HG02840 (cell line): ENCODE measurements at regions not wholly inside any gene's neighbourhood (a gene's known extent, or its start where the extent isn't known, plus 50 kb on each side); places are given as distances from the start of the nearest gene placed in this dataset.
"Not testable (repeated sequence)": the region's sequence is repeated elsewhere in the genome, so short reads cannot be mapped to it uniquely, and the experiment has no call there.

Experiments used
- ATAC-seq: cut with Tn5 transposase; IDR thresholded peaks from one replicate; pipeline ENCODE4 v1.9.1; 2021; ENCODE audit warnings: mild to moderate bottlenecking, moderate library complexity, moderate number of reproducible peaks; ENCODE audit not compliant: unreplicated experiment, low FRiP score

GRCh38 chr4:94011190-94011589, 182.6 kb downstream of the ATOH1 start:
- no peak for ATAC-seq

DNA sequence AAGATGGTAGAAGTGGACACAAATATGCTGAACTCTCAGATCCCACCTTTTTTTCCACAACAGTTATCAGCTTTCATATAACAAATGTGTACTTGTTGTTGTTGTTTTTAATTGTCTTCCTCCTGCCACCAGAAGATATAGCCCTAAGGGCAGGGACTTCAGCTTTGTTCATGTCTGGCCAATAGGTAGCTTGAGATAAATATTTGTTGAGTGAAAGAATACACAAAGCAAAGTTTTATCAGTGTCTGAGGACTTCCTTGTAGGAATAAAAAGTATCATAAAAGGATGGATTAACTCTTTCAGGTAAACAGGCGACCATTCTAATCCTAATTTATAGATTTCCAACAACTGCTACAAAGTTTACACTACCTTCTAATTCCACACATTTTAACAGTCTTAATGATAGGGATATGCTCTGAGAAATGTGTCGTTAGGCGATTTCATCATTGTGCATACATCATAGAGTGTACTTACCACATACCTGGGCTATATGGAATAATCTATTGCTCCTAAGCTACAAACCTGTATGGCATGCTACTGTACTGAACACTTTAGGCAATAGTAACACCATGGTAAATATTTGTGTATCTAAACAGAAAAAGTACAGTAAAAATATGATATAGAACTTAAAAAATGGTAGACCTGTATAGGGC, 186.1 kb downstream of the ATOH1 start:
- no peak for ATAC-seq

GRCh38 chr4:94015956-94016355, 187.4 kb downstream of the ATOH1 start:
- ATAC-seq = no peak

GRCh38 chr4:94032754-94033153, 174.9 kb upstream of the SMARCAD1 start:
- ATAC-seq = no peak

- ATAC-seq = no peak
Measured at GRCh38 chr4:94036964-94037363, 170.7 kb upstream of the SMARCAD1 start.

DNA sequence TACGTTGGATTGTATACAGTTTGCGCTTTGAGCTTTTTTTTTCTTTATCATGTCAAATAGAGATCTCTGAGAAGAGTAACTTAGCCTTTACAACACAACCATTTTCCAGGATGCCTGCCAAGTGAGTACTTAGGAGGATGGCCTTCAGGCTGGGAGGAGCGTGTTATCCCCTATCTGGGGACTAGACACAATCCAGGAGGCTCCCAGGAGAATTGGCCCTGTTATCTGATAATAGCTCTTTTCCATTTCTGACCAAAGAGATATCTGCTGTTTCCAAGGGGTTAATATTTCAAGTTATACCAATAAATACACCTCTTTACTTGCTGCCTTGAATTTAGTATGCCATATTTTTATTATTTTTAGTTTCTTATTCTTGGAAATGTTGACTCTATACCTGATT, 169.5 kb upstream of the SMARCAD1 start:
- ATAC-seq = no peak

DNA sequence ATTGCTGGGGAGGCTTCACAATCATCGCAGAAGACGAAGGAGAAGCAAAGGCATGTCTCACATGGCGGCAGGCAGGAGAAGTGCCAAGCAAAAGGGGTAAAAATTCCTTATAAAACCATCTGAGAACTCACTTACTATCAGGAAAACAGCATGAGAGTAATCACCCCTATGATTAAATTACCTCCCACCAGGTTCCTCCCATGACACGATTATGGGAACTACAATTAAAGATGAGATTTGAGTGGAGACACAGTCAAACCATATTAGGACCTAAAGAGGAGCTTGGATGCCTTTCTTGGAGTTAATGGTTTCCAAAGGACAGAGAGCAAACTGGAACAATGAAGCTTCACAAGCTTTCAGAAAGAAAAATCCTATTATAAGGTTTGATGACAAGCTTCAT, 168.4 kb upstream of the SMARCAD1 start:
- no peak for ATAC-seq

DNA sequence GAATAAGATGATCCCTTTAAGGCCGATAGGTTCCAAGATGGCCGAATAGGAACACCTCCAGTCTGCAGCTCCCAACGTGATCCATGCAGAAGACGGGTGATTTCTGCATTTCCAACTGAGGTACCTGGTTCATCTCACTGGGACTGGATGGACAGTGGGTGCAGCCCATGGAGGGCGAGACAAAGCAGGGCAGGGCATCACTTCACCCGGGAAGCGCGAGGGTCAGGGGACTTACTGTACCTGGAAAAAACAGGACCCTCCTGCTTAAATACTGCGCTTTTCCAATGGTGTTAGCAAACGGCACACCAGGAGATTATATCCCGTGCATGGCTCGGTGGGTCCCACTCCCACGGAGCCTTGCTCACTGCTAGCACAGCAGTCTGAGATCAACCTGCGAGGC, 163.2 kb upstream of the SMARCAD1 start:
- not testable (repeated sequence) for ATAC-seq

DNA sequence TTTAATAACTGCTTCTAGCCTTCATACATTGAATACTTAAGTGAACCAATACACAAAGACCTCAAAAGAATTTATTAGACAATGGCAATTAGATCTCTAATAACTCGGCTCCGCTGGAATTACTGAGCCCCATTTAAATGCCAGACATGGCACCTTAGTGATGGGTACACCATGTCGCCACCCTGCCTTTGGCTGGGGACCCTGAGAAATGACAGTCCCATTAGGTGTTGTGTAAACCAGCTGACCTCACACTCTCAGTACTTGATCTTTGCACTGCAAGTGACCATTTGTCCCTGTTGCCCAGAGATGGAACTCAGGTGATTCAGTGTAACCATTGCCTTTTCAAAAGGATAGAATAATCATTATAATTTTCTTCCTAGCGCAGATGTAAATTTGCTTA, 144.6 kb upstream of the SMARCAD1 start:
- no peak for ATAC-seq

DNA sequence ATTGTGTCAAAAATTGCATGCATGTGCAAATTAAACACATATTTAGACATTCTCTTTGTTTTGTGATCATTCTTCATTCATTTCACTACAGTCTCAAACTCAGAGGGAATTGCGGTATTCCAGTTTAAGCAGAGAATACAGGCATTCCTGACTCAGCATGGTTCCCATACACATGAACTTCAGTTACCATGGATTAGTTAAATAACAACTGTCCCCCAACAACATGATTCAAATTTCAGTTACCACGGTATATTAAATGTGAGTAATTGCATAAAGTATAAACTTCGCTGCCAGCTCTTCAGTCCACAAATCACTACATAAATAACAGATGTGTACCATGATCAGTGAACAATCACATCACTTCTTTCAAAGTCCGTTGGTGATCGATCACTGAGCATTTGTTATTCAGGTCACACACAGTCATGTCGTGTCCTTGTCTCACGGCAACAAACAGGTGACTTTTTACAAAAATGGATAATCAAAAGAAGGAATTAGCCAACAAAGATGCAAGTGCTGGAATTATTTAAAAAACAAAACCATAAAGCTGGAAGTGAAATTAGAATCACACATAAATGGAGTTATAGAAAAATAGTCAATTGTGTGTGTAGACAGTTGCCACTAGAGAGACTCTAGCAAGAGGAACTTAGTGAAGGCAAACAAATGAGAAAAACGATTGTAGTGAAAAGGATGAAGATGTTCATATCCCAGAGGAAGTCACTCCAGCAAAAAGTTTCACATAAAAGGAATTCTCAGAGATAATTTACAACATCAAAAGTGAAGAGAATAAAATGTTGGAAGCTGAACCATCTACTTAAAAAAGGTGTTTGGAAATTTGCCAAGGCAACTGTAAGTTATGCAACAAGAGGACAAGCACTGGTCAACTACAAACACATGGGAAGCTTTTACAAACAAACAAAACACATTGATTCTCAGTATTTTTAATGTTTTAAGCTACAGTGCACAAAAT, 138.6 kb upstream of the SMARCAD1 start:
- ATAC-seq = no peak

- ATAC-seq = no peak
Measured at GRCh38 chr4:94076498-94076897, 131.2 kb upstream of the SMARCAD1 start.

DNA sequence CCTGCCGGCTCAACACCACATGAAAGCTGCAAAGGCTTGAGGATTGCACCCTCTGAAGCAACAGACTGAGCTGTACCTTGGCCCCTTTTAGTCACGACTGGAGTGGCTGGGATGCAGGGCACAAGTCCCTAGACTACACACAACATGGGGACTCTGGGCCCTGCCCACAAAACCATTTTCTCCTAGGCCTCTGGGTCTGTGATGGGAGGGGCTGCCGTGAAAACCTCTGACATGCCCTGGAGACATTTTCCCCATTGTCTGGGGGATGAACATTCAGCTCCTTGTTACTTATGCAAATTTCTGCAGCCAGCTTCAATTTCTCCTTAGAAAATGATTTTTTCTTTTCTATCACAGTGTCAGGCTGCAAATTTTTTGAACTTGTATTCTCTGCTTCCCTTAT, 123.5 kb upstream of the SMARCAD1 start:
- ATAC-seq = no peak

DNA sequence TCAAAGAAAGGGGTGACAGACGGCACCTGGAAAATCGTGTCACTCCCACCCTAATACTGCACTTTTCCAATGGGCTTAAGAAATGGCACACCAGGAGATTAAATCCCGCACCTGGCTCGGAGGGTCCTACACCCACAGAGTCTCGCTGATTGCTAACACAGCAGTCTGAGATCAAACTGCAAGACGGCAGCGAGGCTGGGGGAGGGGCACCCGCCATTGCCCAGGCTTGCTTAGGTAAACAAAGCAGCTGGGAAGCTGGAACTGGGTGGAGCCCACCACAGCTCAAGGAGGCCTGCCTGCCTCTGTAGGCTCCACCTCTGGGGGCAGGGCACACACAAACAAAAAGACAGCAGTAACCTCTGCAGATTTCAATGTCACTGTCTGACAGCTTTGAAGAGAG, 108.5 kb upstream of the SMARCAD1 start:
- not testable (repeated sequence) for ATAC-seq

- ATAC-seq = no peak
Measured at GRCh38 chr4:94112644-94113043, 95.0 kb upstream of the SMARCAD1 start.

DNA sequence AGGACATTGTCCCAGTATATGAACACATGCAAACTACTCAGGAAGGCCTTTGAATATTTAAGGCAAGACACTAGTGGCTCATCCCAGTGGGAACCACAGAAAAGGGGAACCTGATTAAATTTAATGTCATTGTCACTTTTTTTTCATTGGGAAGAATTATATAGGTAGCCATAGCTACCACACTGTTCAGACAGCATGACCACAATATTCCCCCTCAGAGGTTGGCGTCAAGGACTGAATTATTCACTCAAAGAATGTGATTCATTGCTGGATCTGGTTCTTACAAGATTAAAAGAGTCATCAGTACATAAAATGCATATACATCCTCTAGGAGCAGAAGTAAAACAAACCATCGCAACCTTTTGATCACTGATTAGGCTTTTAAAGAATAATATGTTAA, 92.0 kb upstream of the SMARCAD1 start:
- no peak for ATAC-seq

DNA sequence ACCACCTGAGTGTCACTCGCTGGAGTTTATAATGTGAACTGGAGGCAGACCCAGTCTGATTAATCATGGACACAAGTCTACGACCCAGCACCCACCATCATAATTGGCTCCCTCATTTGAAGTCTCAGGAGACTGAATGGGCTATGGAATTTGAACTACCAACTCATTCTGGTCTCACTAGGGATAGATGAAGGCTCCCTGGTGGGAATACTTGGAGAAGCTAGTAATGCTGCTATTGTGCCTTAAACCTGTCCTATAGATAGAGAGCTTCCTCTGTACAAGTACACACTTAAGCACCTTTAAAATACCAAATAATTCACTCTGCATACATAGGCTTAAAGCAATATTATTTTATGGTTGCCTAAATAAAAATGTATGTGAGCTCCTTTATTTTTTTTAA, 90.8 kb upstream of the SMARCAD1 start:
- ATAC-seq = no peak

DNA sequence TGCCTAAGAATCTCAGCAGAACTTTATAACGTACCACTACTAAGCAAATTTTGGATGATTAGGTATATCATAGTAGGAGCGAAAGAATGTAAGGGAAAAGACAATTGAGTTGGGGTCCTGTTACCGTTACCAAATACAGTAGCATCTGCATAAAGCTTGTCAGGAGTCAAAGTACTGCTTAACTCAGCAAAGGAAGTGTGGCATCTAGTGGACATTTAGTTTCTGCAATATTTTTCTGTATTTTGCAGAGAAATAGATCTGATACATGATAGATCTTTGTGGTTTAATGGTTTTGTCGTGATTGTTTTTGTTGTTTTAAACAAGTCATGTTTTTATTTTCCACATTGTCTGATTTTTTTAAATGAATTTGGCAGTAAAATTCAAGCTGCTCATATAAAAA, 81.0 kb upstream of the SMARCAD1 start:
- ATAC-seq = no peak

DNA sequence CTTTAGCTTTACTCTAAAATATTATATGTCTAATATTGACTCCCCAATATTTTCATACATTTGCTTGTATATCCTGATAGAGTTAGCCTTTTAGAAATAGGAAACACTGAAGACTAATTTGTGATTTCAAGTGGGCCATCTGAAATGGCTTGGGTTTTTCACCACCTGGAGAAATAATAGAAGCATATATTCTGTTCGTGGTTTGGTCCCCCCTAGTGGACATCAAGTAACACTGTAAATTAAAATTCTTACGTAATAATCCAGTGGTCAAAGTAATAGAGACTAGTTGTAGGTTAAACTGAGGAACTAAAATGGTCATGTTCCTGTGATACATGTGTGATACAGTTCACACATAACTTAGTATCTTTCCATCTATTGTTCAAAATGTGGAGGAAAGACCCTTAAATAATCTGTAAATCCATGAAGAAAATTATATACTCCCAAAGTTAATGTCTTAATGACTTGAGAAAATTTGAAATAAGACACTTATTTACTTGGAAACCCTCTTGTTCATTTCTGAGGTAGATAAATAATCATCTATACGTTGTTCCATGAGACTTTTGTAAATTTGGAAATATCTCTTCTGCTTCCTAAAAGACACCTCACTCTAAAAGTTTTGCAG, 79.8 kb upstream of the SMARCAD1 start:
- peak; percentile 54 for ATAC-seq

- ATAC-seq = no peak
Measured at GRCh38 chr4:94131212-94131611, 76.5 kb upstream of the SMARCAD1 start.

GRCh38 chr4:94135701-94136100, 72.0 kb upstream of the SMARCAD1 start:
- no peak for ATAC-seq

- ATAC-seq = no peak
Measured at GRCh38 chr4:94139931-94140612, 67.6 kb upstream of the SMARCAD1 start.
